NB4 (cell line): ENCODE measurements at regions not wholly inside any gene's neighbourhood (a gene's known extent, or its start where the extent isn't known, plus 50 kb on each side); places are given as distances from the start of the nearest gene placed in this dataset.

Experiments
- CTCF ChIP-seq: IDR thresholded peaks from one replicate; pipeline ENCODE4 v1.5.1; 2012; ENCODE audit warnings: low read depth, low read length
- MYC ChIP-seq: IDR thresholded peaks from 2 replicates; pipeline ENCODE4 v1.6.1; 2011; ENCODE audit warnings: low read depth, low read length
- POLR2A ChIP-seq: IDR thresholded peaks from 2 replicates; pipeline ENCODE4 v1.6.1; 2011; ENCODE audit warnings: mild to moderate bottlenecking; ENCODE audit not compliant: insufficient read length; ENCODE audit errors: extremely low read depth

GRCh38 chr12:124481257-124481750 lies 86.1 kb downstream of the NCOR2 start:
- no peak for TF ChIP-seq CTCF
- no peak for TF ChIP-seq POLR2A
- no peak for TF ChIP-seq MYC
